Urothelium cell line (cell line): ENCODE measurements at regions not wholly inside any gene's neighbourhood (a gene's known extent, or its start where the extent isn't known, plus 50 kb on each side); places are given as distances from the start of the nearest gene placed in this dataset.

Experiments
- DNase-seq: peaks from one replicate; pipeline ENCODE4 v3.0.0; 2011; ENCODE audit warnings: low spot score, mixed read lengths
- FAIRE-seq: peaks from 2 replicates; lab custom pipeline; 2011; peaks lifted over from hg19 to GRCh38; lab: Jason Lieb, UNC

GRCh38 chr7:84821671-84822534, 365.0 kb downstream of the SEMA3D start:
- DNase-seq (no peak), FAIRE-seq (no peak)

- no peak for DNase-seq
- no peak for FAIRE-seq
These were observed 366.4 kb downstream of the SEMA3D start for GRCh38 chr7:84820481-84820880.

DNA sequence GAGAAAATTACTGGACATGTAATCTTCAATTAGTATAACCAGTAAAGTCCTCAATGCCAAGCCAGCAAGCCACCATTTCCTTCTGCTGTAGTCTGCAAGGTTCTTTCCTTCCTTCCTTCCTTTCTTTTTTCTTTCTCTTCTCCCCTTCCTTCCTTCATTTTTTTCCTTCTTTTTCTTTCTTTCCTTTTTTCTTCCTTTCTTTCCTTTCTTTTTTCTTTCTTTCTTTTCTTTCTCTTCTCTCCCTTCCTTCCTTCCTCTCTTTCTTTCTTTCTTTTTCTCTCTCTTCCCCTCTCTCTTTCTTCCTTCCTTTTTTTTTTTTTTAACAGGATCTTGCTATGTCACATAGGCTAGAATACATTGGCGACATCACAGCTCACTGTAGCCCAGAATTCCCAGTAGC, 369.8 kb downstream of the SEMA3D start:
- DNase-seq (no peak), FAIRE-seq (no peak)

DNA sequence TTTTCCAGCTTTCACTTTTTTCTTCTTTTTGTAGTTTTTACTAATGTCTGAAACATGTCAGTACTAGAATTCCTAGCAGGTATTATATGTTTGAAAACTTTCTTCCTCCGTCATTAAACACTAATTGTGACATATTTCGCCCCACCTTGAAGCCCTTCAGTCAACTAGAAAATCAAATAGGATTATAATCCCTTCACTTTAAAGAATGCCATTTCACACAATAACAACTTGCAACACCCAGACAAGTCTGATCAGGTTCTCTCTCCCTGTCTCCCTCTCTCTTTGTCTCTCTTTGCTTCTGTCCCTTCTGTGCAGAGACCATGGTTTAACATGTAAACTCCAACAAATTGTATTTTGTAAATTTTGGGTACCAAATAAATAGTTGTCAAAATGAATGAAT, 373.5 kb downstream of the SEMA3D start:
- no peak for DNase-seq
- no peak for FAIRE-seq

GRCh38 chr7:84812021-84812420, 374.8 kb downstream of the SEMA3D start:
- no peak for DNase-seq
- FAIRE-seq, result no peak

- FAIRE-seq (peak; percentile 9), DNase-seq (peak; percentile 64)
These were observed 375.5 kb downstream of the SEMA3D start for GRCh38 chr7:84811362-84811761.

DNA sequence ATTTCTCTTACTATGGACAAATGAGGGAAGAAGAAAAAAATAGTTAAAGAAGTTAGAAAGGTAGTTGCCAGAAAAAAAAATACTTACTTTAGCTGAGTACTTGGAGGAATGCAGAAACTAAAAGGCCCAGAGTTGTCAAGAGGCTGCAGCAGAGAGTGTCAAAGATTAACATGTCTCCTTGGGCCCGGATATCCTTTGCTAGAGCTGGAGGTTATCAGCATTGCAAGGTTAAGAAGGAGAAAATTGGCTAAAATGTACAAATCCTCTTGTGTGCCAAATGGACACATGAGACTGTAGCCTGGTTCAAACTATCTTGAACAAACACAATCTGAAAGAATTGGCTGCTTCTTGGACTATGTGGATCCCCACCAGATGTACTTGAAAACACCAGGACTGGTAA, 377.0 kb downstream of the SEMA3D start:
- DNase-seq (no peak), FAIRE-seq (no peak)

GRCh38 chr7:84803979-84804378, 382.9 kb downstream of the SEMA3D start:
- DNase-seq (no peak), FAIRE-seq (no peak)

- DNase-seq, result no peak
These were observed 385.5 kb downstream of the SEMA3D start for GRCh38 chr7:84801396-84801795.

GRCh38 chr7:84800846-84801245, 386.0 kb downstream of the SEMA3D start:
- FAIRE-seq, result no peak
- DNase-seq, result no peak

More at GRCh38 chr7:84801396-84801795, 385.5 kb downstream of the SEMA3D start:
- no peak for FAIRE-seq

- DNase-seq (no peak), FAIRE-seq (no peak)
These were observed 387.8 kb downstream of the SEMA3D start for GRCh38 chr7:84799106-84799505.

DNA sequence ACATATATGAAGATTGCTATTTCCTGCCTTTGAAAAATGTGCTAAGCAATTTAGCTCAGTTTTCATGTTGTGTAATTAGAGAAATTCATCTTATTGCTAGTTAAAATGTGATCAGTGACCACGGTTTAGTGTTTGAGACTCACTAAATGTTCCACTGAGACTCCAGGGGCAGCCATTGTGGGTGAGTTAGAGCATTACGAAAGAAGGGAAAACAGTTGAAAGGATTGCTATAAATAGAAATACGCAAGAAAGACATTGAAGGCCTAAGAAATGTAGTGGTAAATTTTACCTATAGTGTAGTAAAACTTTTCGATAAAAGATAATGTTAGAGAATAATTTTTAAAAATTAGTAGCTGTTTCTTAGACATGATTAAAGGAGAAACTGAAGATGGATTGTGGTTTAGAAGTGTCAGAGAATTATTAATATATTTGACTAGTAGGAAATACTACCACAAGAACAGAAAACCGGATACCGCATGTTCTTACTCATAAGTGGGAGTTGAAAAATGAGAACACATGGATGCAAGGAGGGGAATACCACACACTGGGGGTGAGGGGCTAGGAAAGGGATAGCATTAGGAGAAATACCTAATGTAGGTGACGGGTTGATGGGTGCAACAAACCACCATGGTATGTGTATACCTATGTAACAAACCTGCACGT, 394.5 kb downstream of the SEMA3D start:
- DNase-seq (no peak), FAIRE-seq (peak; percentile 9)

- FAIRE-seq, result no peak
These were observed 396.0 kb downstream of the SEMA3D start for GRCh38 chr7:84790882-84791281.

GRCh38 chr7:84786073-84786472, 400.8 kb downstream of the SEMA3D start:
- no peak for DNase-seq
- FAIRE-seq, result no peak

More at GRCh38 chr7:84790882-84791281, 396.0 kb downstream of the SEMA3D start:
- DNase-seq, result no peak

DNA sequence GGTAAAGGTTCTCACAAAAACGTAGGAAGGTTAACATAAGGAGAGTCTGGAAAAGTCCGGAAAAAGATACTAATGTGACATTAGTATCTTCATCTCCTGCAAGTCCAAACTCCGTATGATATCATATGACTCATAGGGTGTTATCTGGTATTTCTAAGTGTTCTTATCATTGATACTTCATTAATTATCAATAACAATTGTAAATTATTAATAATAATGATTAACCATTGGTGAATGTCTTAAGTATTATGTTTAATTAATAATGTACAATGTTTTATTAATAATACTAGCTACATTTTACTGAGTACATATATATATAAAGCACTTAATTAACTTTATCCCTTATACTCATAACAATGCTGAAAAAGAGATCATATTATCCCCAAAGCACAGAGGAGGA, 402.4 kb downstream of the SEMA3D start:
- FAIRE-seq (no peak), DNase-seq (no peak)

GRCh38 chr7:84783141-84783778, 403.6 kb downstream of the SEMA3D start:
- DNase-seq (no peak), FAIRE-seq (no peak)

DNA sequence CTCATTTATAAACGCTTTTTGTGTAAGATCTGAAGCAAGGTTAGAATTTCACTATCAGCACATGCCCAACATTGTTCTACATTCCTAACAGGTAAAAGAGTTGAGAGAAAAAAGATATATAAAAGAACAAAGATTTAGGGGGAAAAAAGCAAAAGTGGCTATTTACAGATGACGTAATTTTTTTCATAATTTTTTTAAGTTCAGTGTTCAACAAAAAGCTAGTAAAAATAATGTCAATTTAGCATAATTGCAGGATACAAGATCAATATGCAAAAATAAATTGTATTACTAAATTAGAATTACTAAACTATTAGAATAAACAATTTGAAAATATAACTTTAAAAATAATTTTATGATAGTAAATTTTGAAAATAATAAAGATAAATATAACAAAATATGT, 405.0 kb downstream of the SEMA3D start:
- DNase-seq (no peak), FAIRE-seq (no peak)

GRCh38 chr7:84780158-84781124, 406.4 kb downstream of the SEMA3D start:
- FAIRE-seq, result peak; percentile 85
- no peak for DNase-seq

DNA sequence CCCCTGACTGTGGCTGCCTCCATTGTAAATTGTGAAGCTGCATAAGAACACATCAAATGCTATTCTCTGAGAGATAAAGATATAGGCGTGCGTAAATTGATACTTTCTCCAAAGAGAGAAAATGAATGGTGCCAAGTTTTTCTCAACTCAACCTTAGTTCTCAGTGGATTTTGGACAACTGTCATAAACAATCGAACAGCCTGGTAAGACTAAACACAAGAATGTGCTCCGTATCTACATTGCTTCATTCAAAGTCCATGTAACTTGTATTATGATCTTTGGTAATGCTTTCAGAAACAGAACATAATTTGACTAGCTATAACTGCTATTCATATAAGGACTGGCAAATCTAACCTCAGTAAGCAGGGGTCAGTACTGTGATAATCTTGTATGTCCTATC, 429.1 kb downstream of the SEMA3D start:
- no peak for FAIRE-seq
- no peak for DNase-seq

GRCh38 chr7:84746353-84746752, 440.5 kb downstream of the SEMA3D start:
- DNase-seq, result no peak

GRCh38 chr7:84744385-84744784, 442.5 kb downstream of the SEMA3D start:
- DNase-seq (no peak), FAIRE-seq (no peak)

More at GRCh38 chr7:84746353-84746752, 440.5 kb downstream of the SEMA3D start:
- FAIRE-seq, result peak; percentile 61
